ENCODE measurements at regions not wholly inside any gene's neighbourhood (a gene's known extent, or its start where the extent isn't known, plus 50 kb on each side); places are given as distances from the start of the nearest gene placed in this dataset.

DNA sequence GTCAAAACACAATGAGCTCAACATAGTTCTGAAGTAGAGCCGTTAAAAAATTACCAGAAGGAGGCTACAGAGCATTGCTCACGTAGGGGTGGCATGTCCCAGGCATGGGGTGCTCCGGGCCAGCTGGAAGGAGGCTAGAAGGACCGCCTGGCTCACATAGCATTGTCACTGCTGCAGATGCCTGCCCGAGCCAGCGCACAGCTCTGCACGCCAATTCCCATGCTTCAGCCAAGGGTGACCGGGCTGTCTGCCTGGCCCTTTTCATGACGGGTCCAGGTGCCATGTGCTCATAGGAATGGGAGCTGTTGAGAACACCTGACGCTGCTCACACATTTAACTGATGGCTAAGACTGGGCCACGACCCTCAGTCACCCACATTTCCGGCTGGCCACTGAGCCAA, 228.9 kb upstream of the FOXF1 start:
- Histone ChIP-seq H3K9me3 (replicated peaks; ENCODE audit: control insufficient read depth, insufficient read depth, low read length) (no peaks in the 10 kb centered on the region), H4K20me1 (replicated peaks; ENCODE audit: control insufficient read depth, extremely low read depth, insufficient read depth, low read length) (no peaks in the 10 kb centered on the region), H3K4me2 (ENCODE audit: insufficient read depth, low read length) (no peak overlapping the region), H3K9me1 (replicated peaks; ENCODE audit: control insufficient read depth, extremely low read depth, insufficient read depth, low read length) (no peaks in the 10 kb centered on the region), H3K4me3 (replicated peaks in 1 of 3; ENCODE audit: insufficient read depth in 1 of 3, low read depth in 1 of 3, low read length in 3 of 3) (no peak overlapping the region), H3K79me2 (ENCODE audit: control insufficient read depth, insufficient read depth, low read length) (no peaks in the 10 kb centered on the region), H3K36me3 (ENCODE audit: control insufficient read depth in 2 of 2, extremely low read depth in 1 of 2, insufficient read depth in 2 of 2, low read length in 2 of 2) (no peaks in the 10 kb centered on the region), H2AFZ (ENCODE audit: low read depth, low read length) (no peak overlapping the region), H3K9ac (replicated peaks; ENCODE audit: extremely low read depth, insufficient read depth, low read length) (no peak overlapping the region), H3K27ac (ENCODE audit: insufficient read depth, low read depth, low read length) (no peak overlapping the region), H3K27me3 (ENCODE audit: control insufficient read depth in 2 of 2, insufficient read depth in 2 of 2, low read length in 2 of 2) (peaks cover 23 to 33% of the 10 kb centered on the region in 2 experiments), H3K4me1 (ENCODE audit: control insufficient read depth, extremely low read depth, insufficient read depth, low read length) (no peaks in the 10 kb centered on the region)
- ChIA-PET CTCF (no interaction called here), POLR2A (no interaction called here)
- intact Hi-C loops (cut with micrococcal nuclease) (no loop called here), dilution Hi-C loops (cut with MboI; ENCODE audit: extremely low pct_ligation_motif_present, low sequenced_read_pairs) (no loop called here)
- DNase-seq (ENCODE audit: low read depth, low spot score) = no peak
- BruUV-seq (replicated peaks) = no TSS peak
- FAIRE-seq = no peak
- TF ChIP-seq, protein P1, sequence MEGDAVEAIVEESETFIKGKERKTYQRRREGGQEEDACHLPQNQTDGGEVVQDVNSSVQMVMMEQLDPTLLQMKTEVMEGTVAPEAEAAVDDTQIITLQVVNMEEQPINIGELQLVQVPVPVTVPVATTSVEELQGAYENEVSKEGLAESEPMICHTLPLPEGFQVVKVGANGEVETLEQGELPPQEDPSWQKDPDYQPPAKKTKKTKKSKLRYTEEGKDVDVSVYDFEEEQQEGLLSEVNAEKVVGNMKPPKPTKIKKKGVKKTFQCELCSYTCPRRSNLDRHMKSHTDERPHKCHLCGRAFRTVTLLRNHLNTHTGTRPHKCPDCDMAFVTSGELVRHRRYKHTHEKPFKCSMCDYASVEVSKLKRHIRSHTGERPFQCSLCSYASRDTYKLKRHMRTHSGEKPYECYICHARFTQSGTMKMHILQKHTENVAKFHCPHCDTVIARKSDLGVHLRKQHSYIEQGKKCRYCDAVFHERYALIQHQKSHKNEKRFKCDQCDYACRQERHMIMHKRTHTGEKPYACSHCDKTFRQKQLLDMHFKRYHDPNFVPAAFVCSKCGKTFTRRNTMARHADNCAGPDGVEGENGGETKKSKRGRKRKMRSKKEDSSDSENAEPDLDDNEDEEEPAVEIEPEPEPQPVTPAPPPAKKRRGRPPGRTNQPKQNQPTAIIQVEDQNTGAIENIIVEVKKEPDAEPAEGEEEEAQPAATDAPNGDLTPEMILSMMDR (IDR thresholded peaks at IDR 0.05; ENCODE audit: extremely low read depth in 1 of 2, insufficient read depth in 1 of 2, low read depth in 1 of 2, low read length in 2 of 2) = no peak
- TF ChIP-seq POLR2A (IDR thresholded peaks at IDR 0.05; ENCODE audit: low read depth, low read length) = no peak
- TF ChIP-seq, protein P2, sequence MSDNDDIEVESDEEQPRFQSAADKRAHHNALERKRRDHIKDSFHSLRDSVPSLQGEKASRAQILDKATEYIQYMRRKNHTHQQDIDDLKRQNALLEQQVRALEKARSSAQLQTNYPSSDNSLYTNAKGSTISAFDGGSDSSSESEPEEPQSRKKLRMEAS (IDR thresholded peaks at IDR 0.05; ENCODE audit: insufficient read depth, insufficient read length) = no peak
- TF ChIP-seq POLR2AphosphoS5 (IDR thresholded peaks at IDR 0.05; ENCODE audit: insufficient read depth, low read depth, low read length) = no peak

DNA sequence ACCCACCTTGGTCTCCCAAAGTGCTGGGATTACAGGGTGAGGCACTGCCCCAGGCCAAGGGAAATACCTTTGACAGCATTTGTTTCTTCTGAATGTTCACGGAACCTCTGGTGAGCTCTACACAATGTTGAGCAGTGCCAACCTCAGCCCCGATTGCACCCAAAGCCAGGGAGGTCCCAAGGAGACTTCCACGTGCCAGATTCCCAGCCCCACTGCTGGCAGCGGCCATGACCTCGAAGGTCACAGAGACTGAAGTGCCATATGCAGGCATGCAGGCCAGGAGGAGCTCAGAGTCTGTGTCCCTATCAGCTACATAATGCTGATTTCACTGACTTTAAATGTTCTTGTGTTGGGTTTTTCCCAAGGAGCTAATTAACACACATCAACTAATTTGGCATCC, 226.4 kb upstream of the FOXF1 start:
- Histone ChIP-seq H3K4me3 (replicated peaks in 1 of 3; ENCODE audit: insufficient read depth in 1 of 3, low read depth in 1 of 3, low read length in 3 of 3) (no peak overlapping the region), H3K79me2 (ENCODE audit: control insufficient read depth, insufficient read depth, low read length) (no peaks in the 10 kb centered on the region), H3K9me1 (replicated peaks; ENCODE audit: control insufficient read depth, extremely low read depth, insufficient read depth, low read length) (no peaks in the 10 kb centered on the region), H4K20me1 (replicated peaks; ENCODE audit: control insufficient read depth, extremely low read depth, insufficient read depth, low read length) (no peaks in the 10 kb centered on the region), H3K9me3 (replicated peaks; ENCODE audit: control insufficient read depth, insufficient read depth, low read length) (no peaks in the 10 kb centered on the region), H3K36me3 (ENCODE audit: control insufficient read depth in 2 of 2, extremely low read depth in 1 of 2, insufficient read depth in 2 of 2, low read length in 2 of 2) (no peaks in the 10 kb centered on the region), H3K27me3 (ENCODE audit: control insufficient read depth in 2 of 2, insufficient read depth in 2 of 2, low read length in 2 of 2) (peaks cover 47 to 51% of the 10 kb centered on the region in 2 experiments), H3K9ac (replicated peaks; ENCODE audit: extremely low read depth, insufficient read depth, low read length) (no peak overlapping the region), H2AFZ (ENCODE audit: low read depth, low read length) (no peak overlapping the region), H3K4me2 (ENCODE audit: insufficient read depth, low read length) (no peak overlapping the region), H3K4me1 (ENCODE audit: control insufficient read depth, extremely low read depth, insufficient read depth, low read length) (no peaks in the 10 kb centered on the region), H3K27ac (ENCODE audit: insufficient read depth, low read depth, low read length) (no peak overlapping the region)
- CTCF ChIA-PET = interaction anchor here (0.6 kb wide), 1 partner anchor 31 kb away, joined by 3 read pairs; no protein-coding TSS in a partner anchor
- POLR2A ChIA-PET = no interaction called here
- dilution Hi-C loops (cut with MboI; ENCODE audit: extremely low pct_ligation_motif_present, low sequenced_read_pairs) = no loop called here
- BruUV-seq (replicated peaks) = no TSS peak
- TF ChIP-seq POLR2AphosphoS5 (IDR thresholded peaks at IDR 0.05; ENCODE audit: insufficient read depth, low read depth, low read length) (no peak), JUN (IDR thresholded peaks at IDR 0.05; ENCODE audit: borderline replicate concordance, insufficient read depth, insufficient read length, low read depth) (no peak), POLR2A (IDR thresholded peaks at IDR 0.05; ENCODE audit: low read depth, low read length) (no peak), MYC (IDR thresholded peaks at IDR 0.05; ENCODE audit: low read depth, low read length) (no peak), EZH2 (IDR thresholded peaks at IDR 0.05; ENCODE audit: borderline replicate concordance, low read depth, low read length, severe bottlenecking) (no peak), GATA2 (IDR thresholded peaks at IDR 0.05; ENCODE audit: insufficient read depth, insufficient read length, low read depth, low read length) (no peak), FOS (IDR thresholded peaks at IDR 0.05; ENCODE audit: borderline replicate concordance, insufficient read depth, low read length) (no peak)
- TF ChIP-seq, protein P2 (IDR thresholded peaks at IDR 0.05; ENCODE audit: insufficient read depth, insufficient read length) = no peak
- intact Hi-C loops (cut with micrococcal nuclease) = no loop called here
- FAIRE-seq (no peak), DNase-seq (ENCODE audit: low read depth, low spot score) (no peak)

Measured in endothelial cell of umbilical vein (primary cell).